HG03039 (cell line): ENCODE measurements at regions not wholly inside any gene's neighbourhood (a gene's known extent, or its start where the extent isn't known, plus 50 kb on each side); places are given as distances from the start of the nearest gene placed in this dataset.
"Not testable (repeated sequence)": the region's sequence is repeated elsewhere in the genome, so short reads cannot be mapped to it uniquely, and the experiment has no call there.

Source experiments
- ATAC-seq: cut with Tn5 transposase; IDR thresholded peaks from one replicate; pipeline ENCODE4 v1.9.1; 2021; ENCODE audit warnings: mild to moderate bottlenecking, moderate library complexity; ENCODE audit not compliant: unreplicated experiment

- ATAC-seq = peak; percentile 16
These were observed 648.1 kb downstream of the CPS1 start for GRCh38 chr2:211204456-211204855.

GRCh38 chr2:211204902-211205301 is 648.5 kb downstream of the CPS1 start:
- ATAC-seq = no peak

GRCh38 chr2:211205358-211205757 is 649.0 kb downstream of the CPS1 start:
- no peak for ATAC-seq

- no peak for ATAC-seq
These were observed 649.4 kb downstream of the CPS1 start for GRCh38 chr2:211205836-211206235.

- no peak for ATAC-seq
These were observed 659.8 kb downstream of the CPS1 start for GRCh38 chr2:211216221-211216620.

GRCh38 chr2:211219548-211219947 is 663.1 kb downstream of the CPS1 start:
- not testable (repeated sequence) for ATAC-seq

GRCh38 chr2:211225784-211226183 is 669.4 kb downstream of the CPS1 start:
- ATAC-seq = no peak

- no peak for ATAC-seq
These were observed 672.2 kb downstream of the CPS1 start for GRCh38 chr2:211228559-211228958.

- ATAC-seq = no peak
These were observed 681.3 kb downstream of the CPS1 start for GRCh38 chr2:211237586-211238275.

- no peak for ATAC-seq
These were observed 685.5 kb downstream of the CPS1 start for GRCh38 chr2:211241891-211242290.

- ATAC-seq = no peak
These were observed 691.4 kb downstream of the CPS1 start for GRCh38 chr2:211247751-211248150.

- ATAC-seq = no peak
These were observed 692.4 kb downstream of the CPS1 start for GRCh38 chr2:211248841-211249240.

GRCh38 chr2:211251016-211251415 is 694.6 kb downstream of the CPS1 start:
- no peak for ATAC-seq

- ATAC-seq = no peak
These were observed 702.4 kb downstream of the CPS1 start for GRCh38 chr2:211258646-211259335.

- no peak for ATAC-seq
These were observed 703.6 kb downstream of the CPS1 start for GRCh38 chr2:211259831-211260476.

GRCh38 chr2:211270257-211270656 is 713.9 kb downstream of the CPS1 start:
- ATAC-seq = no peak

GRCh38 chr2:211281430-211282073 is 725.2 kb downstream of the CPS1 start:
- ATAC-seq = no peak

- ATAC-seq = no peak
These were observed 746.3 kb downstream of the CPS1 start for GRCh38 chr2:211302676-211303075.

GRCh38 chr2:211306929-211307328 is 750.5 kb downstream of the CPS1 start:
- no peak for ATAC-seq
